MM.1S (cell line): ENCODE measurements at regions not wholly inside any gene's neighbourhood (a gene's known extent, or its start where the extent isn't known, plus 50 kb on each side); places are given as distances from the start of the nearest gene placed in this dataset.

Experiments
- DNase-seq: peaks from one replicate; pipeline ENCODE4 v3.0.0-alpha.2; 2015
- H2AFZ ChIP-seq: fragments of 300-600 bp; sonication (generic); 2 replicates; pipeline ENCODE4 v1.6.0; 2016; ENCODE audit warnings: antibody characterized with exemption, low read length
- H3F3A ChIP-seq: fragments of 300-600 bp; sonication (generic); 2 replicates; pipeline ENCODE4 v1.6.1; 2016; ENCODE audit warnings: mild to moderate bottlenecking, antibody characterized with exemption, low read length, moderate library complexity, mixed read lengths; ENCODE audit not compliant: insufficient read depth
- H3K27ac ChIP-seq: fragments of 300-600 bp; sonication (generic); 2 replicates; pipeline ENCODE4 v1.5.1; 2016; ENCODE audit warnings: mild to moderate bottlenecking, low read length
- H3K27me3 ChIP-seq: fragments of 300-600 bp; sonication (generic); replicated peaks from 2 replicates; pipeline ENCODE4 v1.6.0; 2016; ENCODE audit warnings: low read length; ENCODE audit not compliant: insufficient read depth
- H3K36me3 ChIP-seq: fragments of 300-600 bp; sonication (generic); replicated peaks from 2 replicates; pipeline ENCODE4 v1.6.1; 2016; ENCODE audit warnings: mild to moderate bottlenecking, low read length, mixed read lengths; ENCODE audit not compliant: insufficient read depth
- H3K4me1 ChIP-seq: fragments of 300-600 bp; sonication (generic); 2 replicates; pipeline ENCODE4 v1.6.1; 2016; ENCODE audit warnings: low read length, mixed read lengths
- H3K4me2 ChIP-seq: fragments of 300-600 bp; sonication (generic); 2 replicates; pipeline ENCODE4 v1.6.0; 2016; ENCODE audit warnings: low read depth, low read length
- H3K4me3 ChIP-seq: fragments of 300-600 bp; sonication (generic); 2 replicates; pipeline ENCODE4 v1.5.1; 2016; ENCODE audit warnings: low read length, mixed read lengths
- H3K79me2 ChIP-seq: fragments of 300-600 bp; sonication (generic); 2 replicates; pipeline ENCODE4 v1.6.1; 2016; ENCODE audit warnings: mixed run types, low read length, mixed read lengths
- H3K9ac ChIP-seq: fragments of 300-600 bp; sonication (generic); 2 replicates; pipeline ENCODE4 v1.6.1; 2016; ENCODE audit warnings: low read length, mixed read lengths
- H3K9me2 ChIP-seq: fragments of 300-600 bp; sonication (generic); replicated peaks from 2 replicates; pipeline ENCODE4 v1.6.1; 2016; ENCODE audit warnings: mild to moderate bottlenecking, low read length, mixed read lengths; ENCODE audit not compliant: insufficient read depth
- H3K9me3 ChIP-seq: fragments of 300-600 bp; sonication (generic); replicated peaks from 2 replicates; pipeline ENCODE4 v1.6.1; 2016; ENCODE audit warnings: mild to moderate bottlenecking, low read length, mixed read lengths; ENCODE audit not compliant: insufficient read depth
- H4K20me1 ChIP-seq: fragments of 300-600 bp; sonication (generic); 2 replicates; pipeline ENCODE4 v1.6.1; 2016; ENCODE audit warnings: mild to moderate bottlenecking, low read length, moderate library complexity, mixed read lengths; ENCODE audit not compliant: insufficient read depth
- CTCF ChIP-seq: fragments of 300-600 bp; sonication (generic); IDR thresholded peaks from 2 replicates; pipeline ENCODE4 v1.5.1; 2016; ENCODE audit warnings: antibody characterized with exemption, low read length, mixed read lengths
- EZH2 ChIP-seq: fragments of 300-600 bp; sonication (generic); optimal IDR thresholded peaks from 2 replicates; pipeline ENCODE3; 2017; ENCODE audit warnings: low read depth, mild to moderate bottlenecking, antibody characterized with exemption, low read length, mixed read lengths
- EZH2phosphoT487 ChIP-seq: fragments of 300-600 bp; sonication (generic); IDR thresholded peaks from 2 replicates; pipeline ENCODE4 v1.6.1; 2018; ENCODE audit warnings: antibody characterized with exemption, low read length

- Histone ChIP-seq H3K4me2 (no peak overlapping the region), H2AFZ (no peak overlapping the region), H3K27me3 (no peaks in the 10 kb centered on the region), H3K27ac (no peak overlapping the region), H3F3A (0 out of 2 replicates have a peak, but pooled peaks cover 3% of the 10 kb centered on the region), H4K20me1 (no peaks in the 10 kb centered on the region), H3K79me2 (no peaks in the 10 kb centered on the region), H3K9me3 (no peaks in the 10 kb centered on the region), H3K36me3 (no peaks in the 10 kb centered on the region), H3K4me1 (no peaks in the 10 kb centered on the region; the same call in none of the 2 replicates), H3K4me3 (no peak overlapping the region), H3K9me2 (no peaks in the 10 kb centered on the region), H3K9ac (no peak overlapping the region)
- TF ChIP-seq EZH2phosphoT487 (no peak), CTCF (no peak), EZH2 (no peak)
- DNase-seq = no peak
These were observed 337.5 kb upstream of the KLF3 start for GRCh38 chr4:38326499-38326898.

- no peak overlapping the region for H3K4me3 ChIP-seq
- no peak overlapping the region for H2AFZ ChIP-seq
- H3K9me3 ChIP-seq = no peaks in the 10 kb centered on the region
- no peaks in the 10 kb centered on the region for H3K27me3 ChIP-seq
- H3K9me2 ChIP-seq = no peaks in the 10 kb centered on the region
- no peaks in the 10 kb centered on the region; the same call in none of the 2 replicates for H3K4me1 ChIP-seq
- no peak overlapping the region for H3K4me2 ChIP-seq
- H3K36me3 ChIP-seq = no peaks in the 10 kb centered on the region
- DNase-seq = no peak
- 0 out of 2 replicates have a peak, but pooled peaks cover 3% of the 10 kb centered on the region for H3F3A ChIP-seq
- no peaks in the 10 kb centered on the region for H3K79me2 ChIP-seq
- no peak overlapping the region for H3K9ac ChIP-seq
- no peak overlapping the region for H3K27ac ChIP-seq
- H4K20me1 ChIP-seq = no peaks in the 10 kb centered on the region
- TF ChIP-seq EZH2phosphoT487 = no peak
- no peak for TF ChIP-seq CTCF
- no peak for TF ChIP-seq EZH2
These were observed 336.8 kb upstream of the KLF3 start for GRCh38 chr4:38327174-38327573.

- no peak overlapping the region for H3K27ac ChIP-seq
- H3K9me2 ChIP-seq = no peaks in the 10 kb centered on the region
- no peaks in the 10 kb centered on the region for H3K9me3 ChIP-seq
- no peaks in the 10 kb centered on the region for H3K79me2 ChIP-seq
- no peak overlapping the region for H2AFZ ChIP-seq
- DNase-seq = no peak
- no peak overlapping the region for H3K4me2 ChIP-seq
- H3K9ac ChIP-seq = no peak overlapping the region
- 0 out of 2 replicates have a peak, but pooled peaks cover 3% of the 10 kb centered on the region for H3F3A ChIP-seq
- TF ChIP-seq CTCF (no peak), EZH2phosphoT487 (no peak), EZH2 (no peak)
- no peaks in the 10 kb centered on the region for H4K20me1 ChIP-seq
- H3K4me1 ChIP-seq = no peaks in the 10 kb centered on the region; the same call in none of the 2 replicates
- H3K4me3 ChIP-seq = no peak overlapping the region
- H3K36me3 ChIP-seq = no peaks in the 10 kb centered on the region
- H3K27me3 ChIP-seq = no peaks in the 10 kb centered on the region
These were observed 334.8 kb upstream of the KLF3 start for GRCh38 chr4:38328989-38329729.
